OCI-LY7 (cell line): ENCODE measurements at regions not wholly inside any gene's neighbourhood (a gene's known extent, or its start where the extent isn't known, plus 50 kb on each side); places are given as distances from the start of the nearest gene placed in this dataset.
"Not testable (repeated sequence)": the region's sequence is repeated elsewhere in the genome, so short reads cannot be mapped to it uniquely, and the experiment has no call there.

Experiments used
- BruUV-seq: library from RNA; stranded (reverse); fragments of 400-500 nt; replicated peaks from 2 replicates; lab custom pipeline; 2021; lab: Mats Ljungman, UMichigan
- CTCF ChIA-PET: fragments of 300-600 bp; sonication (Branson Sonifier 250); formaldehyde crosslinking; loops from one replicate; lab custom pipeline; 2022; ENCODE audit warnings: antibody characterized with exemption; ENCODE audit not compliant: unreplicated experiment; lab: Charles Lee
- POLR2A ChIA-PET: fragments of 300-600 bp; sonication (Branson Sonifier 250); formaldehyde crosslinking; loops from one replicate; lab custom pipeline; 2022; ENCODE audit warnings: antibody characterized with exemption; lab: Charles Lee
- DNase-seq: peaks from one replicate; pipeline ENCODE4 v3.0.0-alpha.2; 2015; ENCODE audit warnings: low spot score
- H2AFZ ChIP-seq: fragments of 200-600 bp; sonication (generic), shearing (Covaris generic); 2 replicates; pipeline ENCODE4 v1.6.1; 2014; ENCODE audit warnings: mild to moderate bottlenecking, antibody characterized with exemption, low read length, moderate library complexity
- H3K27ac ChIP-seq: fragments of 200-600 bp; sonication (generic); 2 replicates; pipeline ENCODE4 v1.5.1; 2014; ENCODE audit warnings: mixed run types, low read depth, mild to moderate bottlenecking, moderate library complexity, low read length, inconsistent platforms; ENCODE audit not compliant: poor library complexity, severe bottlenecking
- H3K36me3 ChIP-seq: fragments of 200-600 bp; sonication (generic); 2 replicates; pipeline ENCODE4 v1.6.1; 2014; ENCODE audit warnings: mild to moderate bottlenecking, antibody characterized with exemption, low read length, moderate library complexity, mixed read lengths; ENCODE audit not compliant: insufficient read depth
- H3K4me1 ChIP-seq: fragments of 200-600 bp; sonication (generic); 2 replicates; pipeline ENCODE4 v1.5.1; 2014; ENCODE audit warnings: mild to moderate bottlenecking, low read length; ENCODE audit not compliant: insufficient read depth, poor library complexity, severe bottlenecking
- H3K4me2 ChIP-seq: fragments of 200-600 bp; sonication (generic); 2 replicates; pipeline ENCODE4 v1.6.1; 2014; ENCODE audit warnings: mild to moderate bottlenecking, low read length
- H3K4me3 ChIP-seq: fragments of 200-600 bp; sonication (generic); 2 replicates; pipeline ENCODE4 v1.5.1; 2014; ENCODE audit warnings: mild to moderate bottlenecking, low read depth, low read length; ENCODE audit not compliant: poor library complexity, severe bottlenecking
- H3K79me2 ChIP-seq: fragments of 200-600 bp; sonication (generic); 2 replicates; pipeline ENCODE4 v1.6.1; 2016; ENCODE audit warnings: low read depth, mild to moderate bottlenecking, low read length, moderate library complexity, mixed read lengths; ENCODE audit not compliant: insufficient read depth
- H3K9me2 ChIP-seq: fragments of 200-600 bp; sonication (generic); 2 replicates; pipeline ENCODE4 v1.6.1; 2016; ENCODE audit warnings: mild to moderate bottlenecking, low read length, mixed read lengths; ENCODE audit not compliant: insufficient read depth
- H3K9me3 ChIP-seq: fragments of 200-600 bp; sonication (generic); 2 replicates; pipeline ENCODE4 v1.6.1; 2014; ENCODE audit warnings: mild to moderate bottlenecking, mixed run types, low read length, mixed read lengths
- H4K20me1 ChIP-seq: fragments of 200-600 bp; sonication (generic); 2 replicates; pipeline ENCODE4 v1.6.1; 2014; ENCODE audit warnings: mild to moderate bottlenecking, antibody characterized with exemption, low read length, moderate library complexity, mixed read lengths; ENCODE audit not compliant: insufficient read depth
- EZH2phosphoT487 ChIP-seq: fragments of 200-600 bp; sonication (generic); IDR thresholded peaks from 2 replicates; pipeline ENCODE4 v1.6.1; 2018; ENCODE audit warnings: low read depth, borderline replicate concordance, mild to moderate bottlenecking, mixed run types, antibody characterized with exemption, low read length, moderate library complexity, mixed read lengths
- intact Hi-C: fragments of 100-400 bp; cut with micrococcal nuclease; formaldehyde crosslinking; loops from one replicate; pipeline ENCODE4 v1.10.0; 2022; ENCODE audit not compliant: unreplicated experiment
- TF ChIP-seq, protein P1 (sequence below): fragments of 200-600 bp; sonication (generic); conservative IDR thresholded peaks from 2 replicates; pipeline ENCODE4 v1.5.1; 2014; ENCODE audit warnings: mild to moderate bottlenecking, antibody characterized with exemption, low read length, moderate library complexity, mixed read lengths

DNA sequence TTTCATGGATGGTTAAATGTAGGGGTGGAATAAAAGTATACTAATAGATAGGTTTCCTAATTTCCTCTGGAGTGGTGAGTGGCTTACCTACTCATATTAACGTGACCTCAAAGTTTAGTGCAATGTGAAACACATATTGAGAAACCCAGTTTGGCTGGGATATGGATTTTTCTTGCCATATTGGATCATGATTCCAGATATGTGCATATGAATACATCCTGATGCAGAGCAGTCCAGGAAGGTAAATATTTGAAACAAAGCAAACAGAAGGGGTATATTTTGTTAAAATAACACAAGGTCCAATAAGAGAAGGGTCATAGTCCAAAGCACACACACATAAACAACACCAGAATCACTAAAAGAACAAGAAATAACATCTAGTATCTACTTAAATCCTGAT is 608.1 kb downstream of the PKHD1 start:
- Histone ChIP-seq H3K9me2 (no peaks in the 10 kb centered on the region), H3K4me3 (no peak overlapping the region), H3K4me1 (no peaks in the 10 kb centered on the region), H3K27ac (no peak overlapping the region), H2AFZ (no peak overlapping the region), H3K9me3 (no peaks in the 10 kb centered on the region), H3K4me2 (no peak overlapping the region), H4K20me1 (no peaks in the 10 kb centered on the region), H3K36me3 (no peaks in the 10 kb centered on the region), H3K79me2 (no peaks in the 10 kb centered on the region)
- BruUV-seq, result no TSS peak
- ChIA-PET POLR2A (no interaction called here), CTCF (no interaction called here)
- intact Hi-C loops, result no loop called here
- TF ChIP-seq, protein P1, sequence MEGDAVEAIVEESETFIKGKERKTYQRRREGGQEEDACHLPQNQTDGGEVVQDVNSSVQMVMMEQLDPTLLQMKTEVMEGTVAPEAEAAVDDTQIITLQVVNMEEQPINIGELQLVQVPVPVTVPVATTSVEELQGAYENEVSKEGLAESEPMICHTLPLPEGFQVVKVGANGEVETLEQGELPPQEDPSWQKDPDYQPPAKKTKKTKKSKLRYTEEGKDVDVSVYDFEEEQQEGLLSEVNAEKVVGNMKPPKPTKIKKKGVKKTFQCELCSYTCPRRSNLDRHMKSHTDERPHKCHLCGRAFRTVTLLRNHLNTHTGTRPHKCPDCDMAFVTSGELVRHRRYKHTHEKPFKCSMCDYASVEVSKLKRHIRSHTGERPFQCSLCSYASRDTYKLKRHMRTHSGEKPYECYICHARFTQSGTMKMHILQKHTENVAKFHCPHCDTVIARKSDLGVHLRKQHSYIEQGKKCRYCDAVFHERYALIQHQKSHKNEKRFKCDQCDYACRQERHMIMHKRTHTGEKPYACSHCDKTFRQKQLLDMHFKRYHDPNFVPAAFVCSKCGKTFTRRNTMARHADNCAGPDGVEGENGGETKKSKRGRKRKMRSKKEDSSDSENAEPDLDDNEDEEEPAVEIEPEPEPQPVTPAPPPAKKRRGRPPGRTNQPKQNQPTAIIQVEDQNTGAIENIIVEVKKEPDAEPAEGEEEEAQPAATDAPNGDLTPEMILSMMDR, result no peak
- TF ChIP-seq EZH2phosphoT487, result no peak
- DNase-seq, result no peak

DNA sequence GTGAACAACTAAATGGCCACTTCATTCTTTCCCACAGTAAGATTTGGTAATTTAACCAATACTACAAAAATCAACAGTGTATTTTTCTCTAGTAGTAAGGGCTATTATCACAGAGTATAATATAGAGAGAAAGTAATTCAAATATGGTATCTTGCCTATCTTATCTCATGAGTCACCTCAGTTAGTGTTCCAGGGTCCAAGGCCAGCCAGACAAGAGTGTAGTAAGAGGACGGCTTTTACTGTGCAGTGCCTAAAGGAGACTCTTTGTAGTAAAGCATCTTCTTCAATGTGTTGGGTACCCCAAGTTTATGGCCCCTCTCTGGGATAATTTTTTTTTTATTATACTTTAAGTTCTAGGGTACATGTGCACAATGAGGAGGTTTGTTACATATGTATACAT is 607.4 kb downstream of the PKHD1 start:
- H3K9me2 ChIP-seq, result no peaks in the 10 kb centered on the region
- ChIA-PET CTCF (no interaction called here), POLR2A (no interaction called here)
- no TSS peak for BruUV-seq
- no peak overlapping the region for H3K4me3 ChIP-seq
- intact Hi-C loops, result no loop called here
- TF ChIP-seq, protein P1, result no peak
- no peak for TF ChIP-seq EZH2phosphoT487
- H3K4me2 ChIP-seq, result no peak overlapping the region
- no peak for DNase-seq
- no peak overlapping the region for H3K27ac ChIP-seq
- H3K79me2 ChIP-seq, result no peaks in the 10 kb centered on the region
- H3K9me3 ChIP-seq, result no peaks in the 10 kb centered on the region
- H3K4me1 ChIP-seq, result no peaks in the 10 kb centered on the region
- no peaks in the 10 kb centered on the region for H3K36me3 ChIP-seq
- no peaks in the 10 kb centered on the region for H4K20me1 ChIP-seq
- H2AFZ ChIP-seq, result no peak overlapping the region

DNA sequence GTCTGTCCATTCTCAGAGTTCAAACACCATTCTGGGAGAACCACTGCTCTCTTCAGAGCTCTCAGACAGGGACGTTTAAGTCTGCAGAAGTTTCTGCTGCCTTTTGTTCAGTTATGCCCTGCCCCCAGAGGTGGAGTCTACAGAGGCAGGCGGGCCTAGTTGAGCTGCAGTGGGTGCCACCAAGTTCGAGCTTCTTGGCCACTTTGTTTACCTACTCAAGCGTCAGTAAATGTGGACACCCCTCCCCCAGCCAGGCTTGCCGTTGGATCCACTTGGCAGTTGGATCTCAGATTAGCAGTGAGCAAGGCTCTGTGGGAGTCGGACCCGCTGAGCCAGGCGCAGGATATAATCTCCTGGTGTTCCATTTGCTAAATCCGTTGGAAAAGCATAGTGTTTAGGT is 601.5 kb downstream of the PKHD1 start:
- H3K9me2 ChIP-seq, DNase-seq, H3K36me3 ChIP-seq, H3K9me3 ChIP-seq, H4K20me1 ChIP-seq, H3K27ac ChIP-seq, H2AFZ ChIP-seq, H3K79me2 ChIP-seq, H3K4me3 ChIP-seq, H3K4me2 ChIP-seq, intact Hi-C loops, H3K4me1 ChIP-seq, BruUV-seq, CTCF ChIA-PET: not testable (repeated sequence)
- POLR2A ChIA-PET, result interaction anchor here (1.0 kb wide), 1 partner anchor 9 kb away, joined by 4 read pairs; no protein-coding TSS in a partner anchor
